Ishikawa (cell line): ENCODE measurements at regions not wholly inside any gene's neighbourhood (a gene's known extent, or its start where the extent isn't known, plus 50 kb on each side); places are given as distances from the start of the nearest gene placed in this dataset.

ENCODE experiments used
- CREB1 ChIP-seq: IDR thresholded peaks from 2 replicates; pipeline ENCODE4 v1.6.1; 2012; ENCODE audit warnings: low read depth
- EGR1 ChIP-seq: IDR thresholded peaks from 2 replicates; pipeline ENCODE4 v1.6.1; 2012
- EP300 ChIP-seq: IDR thresholded peaks from 2 replicates; pipeline ENCODE4 v1.6.1; 2012; ENCODE audit warnings: borderline replicate concordance
- FOXM1 ChIP-seq: IDR thresholded peaks from 2 replicates; pipeline ENCODE4 v1.6.1; 2012; ENCODE audit warnings: low read depth, borderline replicate concordance
- MAX ChIP-seq: IDR thresholded peaks from 2 replicates; pipeline ENCODE4 v1.6.1; 2012
- NFIC ChIP-seq: IDR thresholded peaks from 2 replicates; pipeline ENCODE4 v1.6.1; 2012
- RAD21 ChIP-seq: IDR thresholded peaks from 2 replicates; pipeline ENCODE4 v1.6.1; 2012; ENCODE audit warnings: low read depth
- REST ChIP-seq: IDR thresholded peaks from 2 replicates; pipeline ENCODE4 v1.6.1; 2012; ENCODE audit warnings: low read depth, mild to moderate bottlenecking
- TAF1 ChIP-seq: IDR thresholded peaks from 2 replicates; pipeline ENCODE4 v1.6.1; 2012; ENCODE audit warnings: low read depth, mild to moderate bottlenecking
- TCF12 ChIP-seq: IDR thresholded peaks from 2 replicates; pipeline ENCODE4 v1.6.1; 2012; ENCODE audit warnings: low read depth
- TEAD4 ChIP-seq: IDR thresholded peaks from 2 replicates; pipeline ENCODE4 v1.6.1; 2012
- USF1 ChIP-seq: IDR thresholded peaks from 2 replicates; pipeline ENCODE4 v1.6.1; 2012
- YY1 ChIP-seq: IDR thresholded peaks from 2 replicates; pipeline ENCODE4 v1.6.1; 2012; ENCODE audit warnings: low read depth
- ZBTB7A ChIP-seq: IDR thresholded peaks from 2 replicates; pipeline ENCODE4 v1.6.1; 2012; ENCODE audit warnings: low read depth

- TF ChIP-seq TEAD4 (no peak), RAD21 (no peak), EP300 (no peak), MAX (no peak), USF1 (no peak), EGR1 (no peak), REST (no peak), TCF12 (no peak), CREB1 (no peak), ZBTB7A (no peak), FOXM1 (no peak), YY1 (no peak), TAF1 (no peak), NFIC (no peak)
Observed at GRCh38 chr2:145138626-145139025, 618.7 kb upstream of the ZEB2 start.
